ENCODE measurements at regions not wholly inside any gene's neighbourhood (a gene's known extent, or its start where the extent isn't known, plus 50 kb on each side); places are given as distances from the start of the nearest gene placed in this dataset.

DNA sequence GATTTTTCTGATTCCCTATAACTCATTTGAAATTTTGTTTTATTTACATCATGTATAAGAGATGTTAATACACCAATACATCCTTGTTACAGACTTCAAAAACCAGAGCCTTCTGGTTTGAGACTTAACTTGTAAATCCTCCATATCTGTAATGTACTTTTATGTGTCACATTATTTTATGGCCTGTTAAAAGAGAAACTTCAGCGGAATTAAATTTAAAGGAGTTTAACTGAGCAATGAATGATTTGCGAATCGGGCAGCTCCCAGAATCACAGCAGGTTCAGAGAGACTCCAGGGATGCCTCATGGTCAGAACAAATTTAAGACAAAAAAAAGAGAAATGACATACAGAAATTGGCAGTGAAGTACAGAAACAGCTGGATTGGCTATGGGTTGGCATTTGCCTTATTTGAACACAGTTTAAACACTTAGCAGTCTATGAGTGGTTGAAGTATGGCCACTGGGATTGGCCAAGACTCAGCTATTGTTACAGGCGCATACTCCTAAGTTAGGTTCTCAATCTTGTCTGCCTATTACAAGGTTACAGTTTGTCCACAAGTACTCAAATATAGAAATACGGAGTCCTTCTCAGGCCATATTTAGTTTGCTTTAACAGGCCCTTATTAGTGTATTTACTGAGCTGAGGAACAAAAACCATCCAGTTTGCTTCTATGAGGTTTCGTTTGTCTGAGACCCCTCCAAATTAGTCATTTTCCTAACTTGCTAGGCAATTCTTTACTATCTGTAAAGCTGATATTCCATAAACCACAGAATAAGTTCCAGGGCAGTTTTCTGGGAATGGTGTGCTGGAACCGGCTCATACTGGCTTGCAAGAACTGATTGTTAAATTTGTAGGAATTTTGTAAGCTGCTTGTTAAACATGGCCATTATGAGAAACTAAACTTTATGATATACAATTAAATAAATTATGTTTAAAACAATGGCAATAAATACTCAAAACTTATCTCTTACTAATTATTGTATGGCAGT is 56.2 kb upstream of the WDR26 start:
- H3K27me3 ChIP-seq (replicated peaks in 1 of 4; ENCODE audit: control insufficient read depth in 3 of 4, extremely low read depth in 1 of 4, insufficient read depth in 3 of 4, low read length in 3 of 4): no peaks in the 10 kb centered on the region
- POLR2A ChIA-PET (ENCODE audit: partially characterized antibody): no interaction called here
- H2AK5ac ChIP-seq (ENCODE audit: low read depth, low read length): no peak overlapping the region
- no peak overlapping the region for H2BK15ac ChIP-seq (ENCODE audit: low read length)
- H2BK120ac ChIP-seq (replicated peaks; ENCODE audit: low read depth, low read length): no peak overlapping the region
- H3K4me3 ChIP-seq (ENCODE audit: extremely low read depth in 1 of 4, insufficient read depth in 2 of 4, low read depth in 3 of 4, low read length in 4 of 4): no peak overlapping the region
- no peaks in the 10 kb centered on the region for H4K20me1 ChIP-seq (replicated peaks in 1 of 2; ENCODE audit: control insufficient read depth in 1 of 2, insufficient read depth in 2 of 2, low read length in 2 of 2)
- H4K8ac ChIP-seq (ENCODE audit: extremely low read depth, insufficient read depth, low read length): no peak overlapping the region
- FAIRE-seq (no peak), DNase-seq (ENCODE audit: low read depth in 1 of 2, low spot score in 2 of 2) (no peak)
- H3K9me3 ChIP-seq (ENCODE audit: insufficient read depth in 2 of 2, low read depth in 1 of 2, low read length in 1 of 2): peaks cover 7 to 8% of the 10 kb centered on the region in 2 experiments; a peak in 3 of 4 replicates
- no peak overlapping the region for H4K91ac ChIP-seq (replicated peaks; ENCODE audit: insufficient read length, low read length)
- CTCF ChIA-PET (ENCODE audit: partially characterized antibody): interaction anchor here (0.9 to 1.1 kb wide), 2 partner anchors 34 to 404 kb away, joined by 3 to 4 read pairs; no protein-coding TSS in a partner anchor
- no peak overlapping the region for H3K14ac ChIP-seq (ENCODE audit: insufficient read length)
- no peak overlapping the region for H3K4ac ChIP-seq (replicated peaks; ENCODE audit: insufficient read length, low read depth, low read length)
- no peak overlapping the region for H3K9ac ChIP-seq (replicated peaks in 1 of 4; ENCODE audit: extremely low read depth in 1 of 4, low read depth in 3 of 4, low read length in 3 of 4)
- H3K36me3 ChIP-seq (ENCODE audit: control insufficient read depth in 2 of 4, insufficient read depth in 4 of 4, low read length in 3 of 4): no peaks in the 10 kb centered on the region; a peak in 1 of 8 replicates
- H2BK12ac ChIP-seq (ENCODE audit: low read depth, low read length): no peak overlapping the region
- H3K56ac ChIP-seq (replicated peaks; ENCODE audit: insufficient read length, low read depth, low read length): no peak overlapping the region
- no peak overlapping the region for H2BK5ac ChIP-seq (ENCODE audit: low read depth, low read length)
- no peak overlapping the region for H3K23ac ChIP-seq (ENCODE audit: insufficient read length)
- no peaks in the 10 kb centered on the region for H3K79me2 ChIP-seq (ENCODE audit: control insufficient read depth in 1 of 2, insufficient read depth in 2 of 2, low read length in 2 of 2)
- H3K79me1 ChIP-seq (ENCODE audit: low read depth, low read length): no peaks in the 10 kb centered on the region
- peaks cover 3 to 15% (median 7%) of the 10 kb centered on the region in 4 experiments; a peak in 5 of 7 replicates for H3K4me1 ChIP-seq (replicated peaks in 1 of 4; ENCODE audit: control insufficient read depth in 3 of 4, insufficient read depth in 4 of 4, low read length in 3 of 4)
- no peak overlapping the region for H4K5ac ChIP-seq (ENCODE audit: insufficient read length, low read depth, low read length)
- no peak overlapping the region for H3K27ac ChIP-seq (ENCODE audit: low read depth, low read length)
- no peak overlapping the region for H3K4me2 ChIP-seq (ENCODE audit: insufficient read depth in 1 of 2, low read depth in 2 of 2, low read length in 2 of 2)
- no peak overlapping the region for H2AFZ ChIP-seq (ENCODE audit: low read length)
- H3K23me2 ChIP-seq (ENCODE audit: low read depth, low read length): no peaks in the 10 kb centered on the region
- no peak overlapping the region for H3K18ac ChIP-seq (ENCODE audit: extremely low read depth, low read length)
- WGBS, 2 experiments (ENCODE audit: extremely low coverage in 1 of 2, insufficient coverage in 1 of 2, insufficient read length in 1 of 2, insufficient replicate concordance in 2 of 2, low coverage in 1 of 2, low lambda C conversion rate in 2 of 2, missing lambda C conversion rate in 1 of 2): 86% methylated on average over 7 of the region's 7 CpGs; no CpG with 5 or more reads in 1 of the 2 experiments
- no peak overlapping the region for H2BK20ac ChIP-seq (ENCODE audit: low read length)
- TF ChIP-seq KDM5A (IDR thresholded peaks at IDR 0.05; ENCODE audit: low read length) (no peak), TBP (IDR thresholded peaks at IDR 0.05; ENCODE audit: low read depth, low read length) (no peak), RFX5 (IDR thresholded peaks at IDR 0.05; ENCODE audit: borderline replicate concordance, low read depth, low read length) (no peak), GTF2F1 (IDR thresholded peaks at IDR 0.05; ENCODE audit: borderline replicate concordance, low read depth, low read length) (no peak), HDAC6 (IDR thresholded peaks at IDR 0.05; ENCODE audit: low read depth, low read length) (no peak), CTBP2 (IDR thresholded peaks at IDR 0.05; ENCODE audit: borderline replicate concordance, insufficient read depth, insufficient read length, low read length) (no peak), TAF1 (IDR thresholded peaks at IDR 0.05; ENCODE audit: low read depth, low read length) (no peak), HDAC2 (IDR thresholded peaks at IDR 0.05; ENCODE audit: borderline replicate concordance in 1 of 2, low read depth in 2 of 2, low read length in 2 of 2) (no peak), SUZ12 (IDR thresholded peaks at IDR 0.05; ENCODE audit: low read length) (no peak)

Data from H1 (cell line).